Astrocyte of the hippocampus (primary cell): ENCODE measurements at regions not wholly inside any gene's neighbourhood (a gene's known extent, or its start where the extent isn't known, plus 50 kb on each side); places are given as distances from the start of the nearest gene placed in this dataset.
A peak's percentile ranks its signal among the peaks of the same experiment; 100 is the strongest.
"Not testable (repeated sequence)": the region's sequence is repeated elsewhere in the genome, so short reads cannot be mapped to it uniquely, and the experiment has no call there.

ENCODE experiments used
- DNase-seq: peaks from one replicate; pipeline ENCODE4 v3.0.0; 2011; ENCODE audit warnings: low read depth, low spot score

- DNase-seq: no peak
These were observed 56.3 kb upstream of the NCKAP5 start for GRCh38 chr2:133624551-133624950.

GRCh38 chr2:133627741-133628140, 59.5 kb upstream of the NCKAP5 start:
- DNase-seq: no peak

GRCh38 chr2:133633309-133633708, 65.0 kb upstream of the NCKAP5 start:
- no peak for DNase-seq

- DNase-seq: peak; percentile 60
These were observed 65.7 kb upstream of the NCKAP5 start for GRCh38 chr2:133633881-133634409.

- DNase-seq: no peak
These were observed 66.9 kb upstream of the NCKAP5 start for GRCh38 chr2:133635131-133635530.

GRCh38 chr2:133636287-133636686, 68.0 kb upstream of the NCKAP5 start:
- DNase-seq: no peak

GRCh38 chr2:133640103-133640502, 71.8 kb upstream of the NCKAP5 start:
- DNase-seq: no peak

GRCh38 chr2:133641497-133641896, 73.2 kb upstream of the NCKAP5 start:
- DNase-seq: no peak

- DNase-seq: no peak
These were observed 73.9 kb upstream of the NCKAP5 start for GRCh38 chr2:133641942-133642725.

- no peak for DNase-seq
These were observed 74.5 kb upstream of the NCKAP5 start for GRCh38 chr2:133642791-133643191.

- DNase-seq: no peak
These were observed 75.6 kb upstream of the NCKAP5 start for GRCh38 chr2:133643863-133644262.

- no peak for DNase-seq
These were observed 76.6 kb upstream of the NCKAP5 start for GRCh38 chr2:133644846-133645245.

- not testable (repeated sequence) for DNase-seq
These were observed 79.1 kb upstream of the NCKAP5 start for GRCh38 chr2:133647386-133647785.

- DNase-seq: no peak
These were observed 83.6 kb upstream of the NCKAP5 start for GRCh38 chr2:133651861-133652260.

- peak; percentile 69 for DNase-seq
These were observed 84.1 kb upstream of the NCKAP5 start for GRCh38 chr2:133652398-133652797.

- DNase-seq: no peak
These were observed 84.8 kb upstream of the NCKAP5 start for GRCh38 chr2:133653056-133653455.

- DNase-seq: no peak
These were observed 86.7 kb upstream of the NCKAP5 start for GRCh38 chr2:133654949-133655348.

GRCh38 chr2:133655610-133656009, 87.3 kb upstream of the NCKAP5 start:
- DNase-seq: no peak

- peak; percentile 95 for DNase-seq
These were observed 89.3 kb upstream of the NCKAP5 start for GRCh38 chr2:133657591-133657990.

GRCh38 chr2:133658020-133658903, 90.0 kb upstream of the NCKAP5 start:
- peak; percentile 71 for DNase-seq

- DNase-seq: no peak
These were observed 92.2 kb upstream of the NCKAP5 start for GRCh38 chr2:133660510-133660909.

- DNase-seq: no peak
These were observed 93.1 kb upstream of the NCKAP5 start for GRCh38 chr2:133661392-133661791.
